ENCODE measurements at regions not wholly inside any gene's neighbourhood (a gene's known extent, or its start where the extent isn't known, plus 50 kb on each side); places are given as distances from the start of the nearest gene placed in this dataset.

DNA sequence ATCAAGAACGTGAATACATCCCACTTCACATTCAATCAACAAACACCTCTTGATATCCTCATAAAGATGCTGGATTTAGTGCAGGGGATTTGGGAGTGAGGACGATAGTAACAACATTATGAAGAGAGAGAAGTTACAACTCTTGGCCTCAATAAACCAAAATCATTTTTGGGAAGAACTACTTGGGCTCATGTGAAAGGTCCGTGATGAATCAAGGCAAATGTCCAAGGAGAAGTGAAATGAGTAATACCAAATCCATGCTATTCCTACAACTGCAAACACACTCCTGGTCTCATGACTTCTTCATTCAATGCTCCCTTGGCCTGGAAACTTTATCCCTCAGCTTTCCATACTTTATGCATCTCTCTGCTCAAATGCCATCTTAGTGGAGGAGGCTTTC, 162.0 kb upstream of the LMNTD1 start:
- no peak for DNase-seq

DNA sequence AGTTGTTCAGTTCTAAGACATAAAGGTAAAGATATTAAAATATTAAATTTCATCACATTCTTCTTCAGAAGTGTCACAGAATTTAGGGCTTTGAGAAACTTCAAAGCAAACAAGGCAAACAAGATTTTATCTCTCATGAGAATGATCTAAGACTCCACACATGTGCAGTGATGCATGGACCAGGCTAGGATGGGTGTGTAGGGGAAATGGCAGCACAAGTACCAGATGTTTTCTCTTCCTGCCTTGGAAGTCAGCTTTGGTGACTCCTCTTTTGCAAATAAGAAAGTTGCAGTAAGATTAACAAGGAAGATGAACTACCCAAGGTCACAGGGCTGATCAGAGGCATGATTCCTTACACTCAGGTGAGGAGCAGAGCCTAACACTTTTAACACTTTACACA, 163.8 kb upstream of the LMNTD1 start:
- DNase-seq: no peak

DNA sequence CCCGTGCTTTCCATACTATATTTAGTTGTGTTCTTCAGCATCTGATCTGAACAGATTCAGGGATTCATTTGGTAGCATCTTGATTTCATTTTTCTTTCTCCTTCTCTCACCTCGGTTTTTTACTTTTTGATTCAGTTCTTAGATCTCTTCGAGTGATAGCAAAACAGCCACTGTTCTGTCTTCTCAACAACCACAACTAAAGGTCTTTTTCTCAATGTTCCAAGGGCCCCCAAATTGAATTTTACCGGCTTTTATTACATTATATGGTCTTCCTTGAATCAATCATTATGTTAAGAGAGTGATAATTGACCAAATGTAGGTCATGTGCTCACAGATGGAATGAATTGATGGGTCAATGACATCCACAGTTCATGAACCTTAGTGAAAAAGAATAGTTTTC, 164.5 kb upstream of the LMNTD1 start:
- no peak for DNase-seq

DNA sequence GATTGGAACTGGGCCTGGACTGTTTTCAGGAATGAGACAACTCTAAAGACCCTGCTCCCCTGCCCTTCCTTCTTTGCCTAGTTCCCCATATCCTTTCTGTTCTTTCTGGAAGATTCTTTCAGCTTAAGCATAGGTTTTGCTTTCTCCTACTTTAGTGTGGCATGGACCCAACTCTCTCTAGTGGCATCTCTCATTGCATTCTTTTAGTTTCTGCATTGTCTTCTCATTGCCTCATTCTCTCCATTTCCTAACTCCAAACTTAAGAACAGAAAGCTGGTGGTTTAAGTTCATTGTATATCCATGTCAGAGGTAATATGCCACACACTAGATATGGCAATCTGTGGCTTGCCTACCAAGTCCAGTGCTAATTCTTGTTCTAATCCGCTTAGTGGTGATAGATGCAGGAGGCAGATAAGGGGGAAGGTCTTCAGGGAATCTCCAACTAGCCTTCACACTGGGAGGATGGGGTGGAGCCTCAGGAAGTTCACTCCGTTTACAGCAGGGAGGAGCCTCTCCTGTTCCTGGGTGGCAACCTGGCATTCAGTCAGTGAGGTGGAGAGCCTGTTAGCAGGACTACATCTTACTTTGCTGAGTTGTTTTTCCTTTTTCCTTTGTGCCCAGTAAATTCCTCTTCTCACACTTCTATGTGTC, 165.1 kb upstream of the LMNTD1 start:
- no peak for DNase-seq

DNA sequence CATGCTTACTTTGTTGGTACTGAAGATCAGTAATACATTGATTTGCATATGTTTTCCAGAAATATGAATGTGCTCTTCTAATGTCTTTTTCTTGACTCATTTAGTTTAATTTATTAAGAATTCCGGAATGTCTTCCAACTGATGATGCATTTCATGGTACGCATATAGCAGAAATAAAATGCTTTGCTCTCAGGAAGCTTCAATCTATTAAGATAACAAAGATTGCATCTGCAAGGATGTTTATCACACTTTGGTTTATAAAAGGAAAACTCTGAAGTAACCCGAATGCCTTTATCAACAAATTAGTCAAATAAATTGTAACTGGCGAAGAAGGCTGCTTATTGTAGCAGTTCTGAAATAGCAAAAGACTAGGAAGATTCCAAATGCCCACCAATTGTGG, 166.4 kb upstream of the LMNTD1 start:
- DNase-seq: no peak

DNA sequence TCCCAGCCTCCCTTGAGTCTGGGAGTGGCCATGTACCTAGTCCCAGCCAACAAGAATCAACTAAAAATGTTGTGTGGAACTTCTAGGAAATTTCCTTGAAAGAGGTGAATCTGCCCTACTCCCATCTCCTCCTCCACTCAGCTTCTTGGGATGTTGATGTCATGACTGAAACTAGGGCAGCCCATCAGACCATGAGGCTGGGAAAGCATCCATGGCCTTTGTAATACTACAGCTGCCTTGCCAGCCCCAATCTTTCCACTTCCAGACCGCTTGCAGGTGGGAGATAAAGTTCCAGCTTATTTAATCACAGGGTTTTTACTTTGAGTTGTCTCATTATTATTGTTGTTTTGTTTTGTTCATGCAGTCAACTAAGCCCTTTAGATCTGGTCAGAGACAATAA, 170.3 kb upstream of the LMNTD1 start:
- DNase-seq: no peak

DNA sequence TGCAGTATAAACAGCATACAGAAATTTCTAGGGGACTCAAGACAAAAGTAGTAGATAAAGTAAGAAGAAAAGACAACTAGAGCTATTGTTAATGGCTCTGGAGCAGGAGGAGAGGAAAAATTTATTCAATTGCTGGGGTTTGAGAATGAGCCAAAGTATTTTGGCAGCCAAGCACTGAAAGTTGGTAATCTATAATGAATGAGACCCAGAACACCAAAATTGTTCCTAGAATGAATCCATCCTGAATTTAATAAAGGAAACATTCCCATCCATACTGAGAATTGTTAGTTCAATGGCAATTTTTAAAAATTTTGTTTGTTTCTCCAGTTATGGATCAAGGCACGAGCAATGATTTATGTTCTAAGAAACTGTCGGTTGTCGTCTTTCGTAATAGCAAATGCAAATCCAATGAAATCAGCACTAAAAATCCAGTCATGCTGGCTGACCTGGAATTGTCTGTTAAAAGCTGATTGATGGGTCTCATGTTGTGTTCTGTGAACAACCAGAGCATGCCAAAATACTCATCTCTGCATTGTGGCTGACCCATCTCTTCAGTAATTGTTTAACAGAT, 170.9 kb upstream of the LMNTD1 start:
- DNase-seq: no peak

DNA sequence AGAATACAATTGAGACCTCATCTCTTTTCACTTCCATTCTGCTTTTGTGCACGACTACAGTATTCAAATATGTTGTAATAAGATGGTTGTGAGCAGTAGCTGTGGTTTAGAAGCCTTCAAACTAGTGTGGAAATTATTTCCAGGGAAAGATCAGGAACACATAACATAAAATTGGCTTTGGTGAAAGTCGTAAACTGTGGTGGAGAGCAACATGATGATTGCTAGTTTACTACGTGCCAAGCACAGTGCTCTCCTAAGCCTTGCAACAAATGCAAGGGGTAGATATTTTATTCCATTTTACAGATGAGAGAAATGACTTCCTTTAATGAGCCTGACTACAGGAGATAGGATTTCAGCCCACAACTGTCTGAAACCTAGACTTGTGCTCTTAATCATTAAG, 172.4 kb upstream of the LMNTD1 start:
- DNase-seq: no peak

DNA sequence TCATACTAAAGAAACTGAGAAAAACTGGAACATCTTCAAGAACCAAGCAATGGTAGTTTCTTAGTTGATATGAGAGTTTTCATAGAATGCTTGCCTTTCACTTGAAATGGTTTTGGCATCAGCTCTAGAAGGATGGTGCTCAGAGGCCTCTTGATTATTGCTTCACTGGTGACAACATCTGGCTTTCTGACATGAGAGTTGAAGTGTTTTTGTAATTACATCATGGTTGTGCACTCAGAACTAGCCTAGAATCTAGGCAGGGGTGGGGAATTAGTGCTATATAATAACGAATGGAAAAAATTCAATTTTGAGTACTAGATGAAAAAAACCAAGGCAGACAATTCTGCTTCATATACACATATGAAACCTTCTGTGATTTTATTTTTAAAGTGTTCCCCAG, 172.8 kb upstream of the LMNTD1 start:
- no peak for DNase-seq

DNA sequence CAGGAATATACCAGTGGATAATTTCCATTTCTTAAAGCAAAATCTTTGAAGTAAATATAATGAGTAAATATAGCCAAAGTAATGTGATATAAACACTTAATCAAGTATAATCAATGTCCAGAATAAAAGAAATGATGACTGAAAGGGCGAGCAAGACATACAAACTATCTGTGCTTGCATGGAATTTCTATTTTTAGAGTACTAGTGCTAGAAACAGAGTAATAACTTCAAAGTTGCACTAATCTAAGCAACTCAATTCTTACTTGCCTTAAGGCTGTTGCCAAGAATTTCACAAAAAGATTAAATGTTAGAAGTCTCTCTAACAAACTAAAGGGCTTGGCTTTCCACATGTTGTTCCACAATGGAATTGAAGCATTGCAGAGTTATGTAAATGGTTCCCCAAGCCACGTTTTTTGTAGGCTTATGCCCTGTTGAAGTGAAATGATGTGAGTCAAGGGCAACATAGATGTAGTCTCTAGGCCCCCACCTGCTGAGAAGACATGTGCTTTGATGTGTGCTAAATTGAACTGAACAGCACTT, 175.0 kb upstream of the LMNTD1 start:
- DNase-seq: no peak

DNA sequence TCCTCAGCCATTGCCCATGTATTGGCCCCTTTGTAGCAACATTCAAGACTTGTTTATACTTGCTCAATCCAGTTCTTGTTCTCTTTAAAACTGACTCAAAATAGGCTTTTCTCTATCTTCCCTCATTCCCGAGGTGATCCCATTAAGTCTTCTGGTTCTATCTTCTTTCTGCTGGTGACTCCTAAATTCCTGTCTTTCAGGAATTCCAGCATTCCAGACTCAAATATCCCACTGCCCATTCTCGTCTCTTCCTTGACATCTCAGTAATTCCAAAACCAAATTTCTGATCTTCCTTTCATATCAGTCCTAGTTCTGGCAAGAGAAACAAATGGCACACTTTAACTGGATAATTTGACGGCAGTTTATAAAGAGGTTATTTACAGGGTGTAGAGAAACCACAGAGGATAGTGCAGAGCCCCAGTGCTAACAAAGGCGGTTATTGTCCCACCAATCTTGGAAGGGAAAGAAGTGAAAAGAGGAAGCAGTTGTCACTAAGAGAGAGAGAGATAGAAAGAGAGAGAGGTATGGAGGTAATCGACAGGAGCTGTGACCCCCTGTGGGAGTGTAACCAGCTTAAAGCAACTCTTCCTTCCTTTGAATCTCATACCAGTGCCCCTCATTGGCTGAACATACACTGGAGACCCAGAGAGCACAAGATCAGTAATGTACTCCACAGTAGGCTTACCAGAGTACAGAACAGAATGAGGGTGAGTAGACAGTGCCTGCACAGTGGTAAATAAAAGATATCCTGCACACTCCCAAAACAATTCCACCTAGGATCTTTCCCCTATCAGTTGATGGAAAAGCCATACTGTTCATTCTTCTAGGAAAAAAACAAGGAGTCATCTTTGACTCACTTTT, 177.6 kb upstream of the LMNTD1 start:
- peak in 1 of 2 donors; percentile 33 for DNase-seq

DNA sequence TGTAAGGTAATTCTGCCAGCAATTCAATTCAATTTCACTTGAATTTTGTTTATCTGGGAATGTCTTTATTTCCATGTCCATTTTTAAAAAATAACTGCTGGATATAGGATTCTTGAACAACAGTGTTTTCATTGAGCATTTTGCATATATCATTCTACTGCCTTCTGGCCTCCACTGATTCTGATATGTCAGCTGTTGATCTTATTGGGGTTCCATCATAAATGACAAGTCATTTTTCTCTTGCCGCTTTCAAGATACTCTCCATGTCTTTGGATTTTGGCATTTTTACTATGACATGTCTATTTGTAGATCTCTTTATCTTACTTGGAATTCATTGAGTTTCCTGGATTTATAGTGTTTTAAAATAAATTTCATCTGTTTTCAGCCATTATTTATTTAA, 180.5 kb upstream of the LMNTD1 start:
- DNase-seq: no peak

DNA sequence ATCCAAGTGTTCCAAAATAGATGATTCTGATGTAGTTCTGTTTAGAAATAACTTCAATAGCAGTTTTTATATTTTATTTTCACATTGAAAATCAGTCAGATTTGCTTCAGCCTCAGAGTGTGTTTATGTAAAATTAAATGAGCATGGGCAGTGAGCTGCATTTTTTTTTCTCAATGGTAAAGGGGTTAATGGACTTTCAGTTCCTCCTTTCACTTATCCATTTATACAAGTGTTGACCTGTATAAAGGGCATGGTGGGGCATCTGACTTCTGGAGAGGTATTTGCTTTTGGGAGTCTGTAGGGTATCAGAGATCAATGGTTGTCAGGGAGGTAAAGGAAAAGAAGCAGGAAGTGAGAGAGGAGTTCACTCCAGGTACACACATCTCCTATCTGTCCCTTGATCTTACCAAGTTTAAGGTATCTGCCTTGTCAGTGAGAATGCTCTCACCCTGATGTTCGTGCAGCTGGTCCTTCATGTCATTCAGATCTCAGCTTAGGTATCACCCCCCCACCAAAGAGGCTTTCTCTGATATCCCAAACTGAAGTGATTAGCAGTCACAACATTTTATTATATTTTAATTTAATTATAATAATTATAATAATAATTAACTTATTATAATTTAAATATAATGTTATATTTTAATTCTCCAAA, 181.6 kb upstream of the LMNTD1 start:
- DNase-seq: no peak

DNA sequence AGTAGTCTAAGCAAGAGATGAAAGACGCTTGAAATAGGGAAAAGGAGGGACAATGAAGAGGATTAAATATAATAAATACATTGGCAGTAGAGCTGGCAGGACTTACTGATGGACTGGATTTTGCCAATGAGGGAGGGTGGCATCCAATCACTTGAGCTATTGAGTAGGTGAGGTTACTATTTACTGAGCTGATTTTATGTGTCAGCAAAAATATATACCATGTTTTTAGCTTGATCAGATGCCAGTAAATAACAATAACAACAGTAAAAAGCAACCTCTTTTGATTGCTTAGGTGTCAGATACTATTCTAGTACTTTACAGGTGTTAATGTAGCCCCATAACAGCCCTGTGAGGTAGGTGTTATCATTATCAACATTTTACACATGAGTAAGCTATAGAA, 187.5 kb upstream of the LMNTD1 start:
- no peak for DNase-seq

DNA sequence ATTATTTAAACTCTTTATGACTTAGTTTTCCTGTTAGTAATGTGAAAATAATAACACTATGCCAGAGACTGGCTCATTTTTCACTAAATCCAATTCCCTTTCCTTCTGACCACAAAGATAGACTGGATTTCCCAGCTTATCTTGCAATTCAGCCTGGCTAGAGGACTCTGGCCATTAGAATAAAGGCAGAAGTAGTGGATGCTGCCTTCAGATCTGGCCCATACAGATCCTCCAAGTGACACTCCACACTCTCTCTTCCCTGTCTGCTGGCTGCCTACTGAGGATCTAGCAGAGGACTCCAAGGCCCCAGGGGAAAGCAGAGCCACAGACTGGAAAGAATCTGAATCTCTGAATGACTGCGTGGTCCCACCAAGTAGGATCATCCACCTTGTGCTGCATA, 188.8 kb upstream of the LMNTD1 start:
- no peak for DNase-seq

DNA sequence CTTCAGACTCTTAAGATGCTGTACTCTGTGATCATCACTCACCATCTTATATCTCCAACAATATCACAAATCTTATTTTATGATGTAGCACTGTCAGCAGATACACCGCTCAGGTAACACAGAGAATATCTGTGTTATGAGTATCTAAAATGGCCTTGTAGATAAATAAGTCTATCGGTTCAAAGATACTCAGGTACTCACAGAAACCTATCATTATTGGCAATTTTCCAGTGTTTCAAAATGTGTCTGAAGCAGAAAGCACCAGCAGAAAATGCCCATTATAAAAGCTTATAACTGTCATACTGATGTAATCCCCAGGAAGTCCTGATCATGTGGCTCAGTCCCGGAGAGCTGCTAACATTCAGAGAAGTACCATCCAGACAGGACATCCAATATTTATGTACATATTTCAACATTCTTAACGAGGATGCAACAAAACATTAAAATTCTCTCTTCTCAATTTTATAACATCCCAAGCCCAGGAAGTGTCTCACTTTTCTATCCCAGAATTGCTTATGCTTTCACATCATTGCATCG, 190.7 kb upstream of the LMNTD1 start:
- no peak for DNase-seq

DNA sequence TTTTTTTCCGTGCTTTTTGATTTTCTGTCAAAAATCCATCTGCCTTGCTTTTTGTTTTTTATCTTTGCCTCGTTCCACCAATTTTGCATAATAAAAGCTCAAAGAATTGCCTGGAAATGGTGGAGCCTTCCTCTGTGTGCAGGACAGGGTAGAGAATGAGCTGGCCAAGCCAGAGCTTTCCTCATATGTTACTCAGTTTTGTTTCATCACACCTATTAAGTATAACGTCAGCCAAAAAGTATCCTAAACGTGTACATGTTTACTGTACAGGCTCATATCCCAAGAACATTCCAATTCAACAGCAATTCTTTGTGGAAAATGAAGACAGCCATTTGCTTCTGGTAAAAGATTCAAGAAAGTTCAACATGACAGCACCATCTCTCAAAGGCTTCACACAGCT, 191.2 kb upstream of the LMNTD1 start:
- no peak for DNase-seq

DNA sequence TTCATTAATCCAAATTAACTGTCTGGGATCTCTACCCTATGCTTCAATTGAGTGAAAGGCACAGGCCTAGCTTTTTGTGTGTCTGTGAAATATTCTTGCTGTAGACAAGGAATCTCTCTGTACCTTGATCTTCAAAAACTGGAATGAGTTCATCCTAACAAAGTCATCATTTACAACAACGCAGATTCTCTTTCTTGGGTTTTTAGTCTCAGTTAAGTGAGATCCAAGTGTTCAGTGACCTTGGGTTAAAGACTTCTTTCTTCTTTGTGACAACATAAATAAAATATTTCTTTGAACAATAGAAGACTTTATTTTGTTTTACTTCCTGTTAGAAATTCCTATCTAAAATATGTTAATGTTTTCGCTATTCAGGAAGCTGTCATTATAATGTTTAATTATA, 192.2 kb upstream of the LMNTD1 start:
- DNase-seq: no peak

DNA sequence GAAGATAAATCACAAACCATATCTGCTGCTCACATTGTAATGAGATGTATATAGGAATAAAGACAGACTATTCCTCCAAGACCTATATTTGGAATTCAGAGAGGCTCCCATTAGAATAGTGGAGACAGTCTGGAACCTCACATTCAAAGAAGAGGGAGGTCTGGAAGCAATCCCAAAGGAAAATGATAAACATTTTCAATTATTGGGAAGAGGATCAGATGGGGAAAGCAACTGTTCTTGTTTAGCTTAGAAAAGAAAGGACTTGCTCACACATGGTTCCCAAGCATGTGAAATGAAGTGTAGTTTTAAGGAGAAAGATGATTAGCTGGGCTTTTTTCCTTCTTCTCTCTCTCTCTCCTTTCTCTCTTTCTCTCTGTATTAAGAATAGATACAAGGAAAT, 193.0 kb upstream of the LMNTD1 start:
- no peak for DNase-seq

DNA sequence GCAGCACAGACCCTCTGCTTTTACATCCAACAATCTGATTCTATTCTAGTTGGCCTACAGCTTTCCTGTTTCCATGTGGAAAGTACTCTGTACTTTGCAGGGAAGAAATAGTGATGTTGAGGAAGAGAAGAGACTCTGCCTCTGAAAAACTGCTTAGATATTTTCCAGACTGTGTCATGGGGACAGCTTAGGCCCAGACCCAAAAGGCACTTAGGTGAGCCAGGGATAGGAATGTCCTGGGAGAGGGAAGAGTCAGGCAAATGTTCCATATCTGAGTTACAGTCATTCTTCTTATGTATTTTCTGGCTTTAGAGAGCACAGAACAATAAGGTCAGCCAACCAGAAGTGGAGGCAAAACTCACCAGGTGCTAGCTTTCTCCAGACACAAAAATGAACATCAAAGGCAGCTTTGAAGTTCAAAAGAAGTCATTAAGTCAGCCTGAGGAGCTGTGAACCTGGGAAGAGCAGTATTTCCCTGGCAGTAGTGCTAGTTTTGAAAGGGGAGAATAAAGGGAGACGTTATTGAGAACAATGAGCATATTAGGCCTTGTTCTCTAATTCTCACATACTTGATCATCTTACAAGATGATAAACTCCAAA, 199.7 kb upstream of the LMNTD1 start:
- no peak for DNase-seq

DNA sequence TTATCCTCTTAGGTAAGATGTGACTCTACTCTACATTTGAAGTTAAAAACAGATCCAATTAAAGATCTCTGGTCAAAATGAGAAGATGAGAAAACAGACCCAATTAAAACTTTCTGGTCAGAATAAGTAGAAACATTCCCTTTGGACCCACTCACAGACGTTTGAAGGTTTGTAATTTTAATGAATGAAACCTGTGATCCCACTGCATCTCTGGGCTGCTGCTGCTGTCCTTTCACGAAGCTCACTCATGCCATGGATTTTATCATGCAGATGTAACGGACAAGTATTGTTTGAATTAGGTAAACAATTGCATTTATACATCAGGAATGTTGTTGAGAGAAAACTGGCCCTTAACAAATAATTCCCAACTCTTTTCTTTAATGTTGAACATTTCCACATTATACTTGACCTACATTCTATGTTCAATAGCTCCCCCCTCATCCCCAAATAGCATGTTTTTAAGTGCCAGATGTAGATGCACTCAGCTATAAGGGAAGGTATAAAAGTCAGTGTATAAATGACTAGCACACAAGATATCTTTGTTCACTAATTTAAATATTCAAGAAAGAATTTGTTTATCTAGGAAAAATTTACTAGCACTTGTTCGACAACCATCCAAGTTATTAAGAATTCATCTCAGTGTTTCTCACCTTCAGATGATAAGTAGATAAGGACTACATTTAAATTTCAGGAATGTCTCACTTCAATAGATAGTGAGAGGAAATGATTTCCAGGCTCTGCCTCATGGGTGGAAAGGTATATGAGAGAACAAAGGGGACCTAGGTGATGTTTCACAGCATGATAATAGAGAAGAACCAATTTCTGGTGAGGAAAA, 202.3 kb upstream of the LMNTD1 start:
- no peak for DNase-seq

DNA sequence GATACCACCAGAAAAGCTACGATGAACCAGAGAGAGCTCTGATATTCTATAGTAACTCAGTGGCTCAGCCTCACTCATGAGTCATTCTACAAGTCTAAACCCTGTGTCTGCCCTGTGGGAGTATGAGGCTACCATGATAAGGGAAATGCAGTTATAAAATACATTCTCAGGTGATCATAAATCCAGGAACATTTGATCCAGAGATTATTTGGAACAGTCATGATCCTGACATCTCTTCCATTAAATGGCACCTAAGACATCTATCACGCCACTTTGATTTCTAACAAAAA, 202.6 kb upstream of the RASSF8 start:
- DNase-seq: no peak

Data from bone marrow (tissue), 2 donors.